ENCODE measurements at regions not wholly inside any gene's neighbourhood (a gene's known extent, or its start where the extent isn't known, plus 50 kb on each side); places are given as distances from the start of the nearest gene placed in this dataset.
A peak's percentile ranks its signal among the peaks of the same experiment; 100 is the strongest.
"Not testable (repeated sequence)": the region's sequence is repeated elsewhere in the genome, so short reads cannot be mapped to it uniquely, and the experiment has no call there.

DNA sequence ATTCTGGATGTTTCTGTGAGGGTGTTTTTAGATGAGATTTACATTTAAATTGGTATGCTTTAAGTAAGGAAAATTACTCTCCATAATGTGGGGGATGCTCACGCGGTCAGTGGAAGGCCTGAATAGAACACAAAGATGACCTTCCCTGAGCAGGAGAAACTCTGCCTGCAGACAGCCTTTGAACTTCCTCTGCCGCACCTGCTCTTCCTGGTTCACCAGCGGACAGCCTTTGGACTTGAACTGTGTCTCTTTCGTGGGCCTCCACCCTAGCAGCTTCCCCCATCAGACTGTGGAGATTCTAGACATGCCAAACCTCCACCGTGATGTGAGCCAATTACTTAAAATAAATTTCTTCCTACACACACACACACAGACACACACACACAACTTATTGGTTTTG lies 210.7 kb downstream of the EFCAB11 start:
- no peak for DNase-seq

DNA sequence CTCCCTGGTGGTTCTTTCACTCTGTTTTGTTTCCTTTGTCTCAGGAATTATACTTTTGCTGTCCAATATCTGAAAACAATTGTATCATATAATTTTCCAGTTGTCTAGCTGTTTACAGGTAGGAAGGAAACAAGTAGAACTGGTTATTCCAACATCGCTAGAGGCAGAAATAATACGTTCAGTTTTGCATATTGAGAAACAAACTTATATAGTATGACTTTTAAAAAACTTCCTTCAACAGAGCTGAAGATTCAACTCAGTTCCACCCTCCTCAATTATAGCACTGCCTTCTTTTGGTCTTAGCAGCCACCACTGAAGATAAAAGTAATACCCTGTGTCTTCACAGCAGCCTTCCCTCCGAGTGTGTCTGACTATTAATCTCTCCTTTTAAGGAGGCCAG lies 214.3 kb downstream of the EFCAB11 start:
- no peak for DNase-seq

DNA sequence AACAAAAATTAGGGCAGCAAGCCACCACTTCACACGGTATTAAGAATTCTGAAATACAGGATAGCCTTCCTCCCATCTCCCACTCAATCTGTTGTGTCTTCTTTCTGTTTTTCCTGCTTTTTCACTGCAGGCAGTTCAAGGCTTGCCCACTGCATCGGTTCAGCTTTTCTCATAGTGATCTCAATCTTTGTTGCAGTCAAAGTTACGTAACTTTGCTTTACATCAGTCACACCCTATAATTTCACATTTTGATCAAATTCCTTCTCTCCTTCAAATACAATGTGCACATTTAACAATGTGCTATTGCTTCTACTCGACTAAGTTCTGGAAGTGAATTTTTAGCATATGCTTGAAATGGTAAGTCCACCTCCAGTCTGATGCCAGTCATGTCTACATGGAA lies 217.6 kb downstream of the EFCAB11 start:
- no peak for DNase-seq

DNA sequence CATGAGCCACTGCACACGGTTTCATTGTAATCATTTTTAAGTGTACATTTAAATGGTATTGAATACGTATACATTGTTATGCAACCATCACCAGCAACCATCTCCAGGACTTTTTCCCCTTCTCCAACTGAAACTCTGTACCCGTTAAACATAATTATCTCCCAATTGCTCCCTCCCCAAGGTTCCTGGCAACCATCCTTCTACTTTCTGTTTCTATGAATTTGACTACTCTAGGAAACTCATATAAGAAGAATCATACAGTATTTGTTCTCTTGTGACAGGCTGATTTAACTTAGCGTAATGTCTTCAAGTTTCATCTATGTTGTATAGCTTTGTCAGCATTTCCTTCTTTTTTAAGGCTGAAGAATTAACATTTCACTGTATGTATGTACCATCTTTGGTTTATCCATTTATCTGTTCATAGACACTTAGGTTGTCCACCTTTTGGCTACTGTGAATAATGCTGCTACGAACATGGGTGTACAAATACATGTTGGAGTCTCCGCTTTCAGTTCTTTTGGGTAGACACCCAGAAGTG lies 223.1 kb downstream of the EFCAB11 start:
- no peak for DNase-seq

DNA sequence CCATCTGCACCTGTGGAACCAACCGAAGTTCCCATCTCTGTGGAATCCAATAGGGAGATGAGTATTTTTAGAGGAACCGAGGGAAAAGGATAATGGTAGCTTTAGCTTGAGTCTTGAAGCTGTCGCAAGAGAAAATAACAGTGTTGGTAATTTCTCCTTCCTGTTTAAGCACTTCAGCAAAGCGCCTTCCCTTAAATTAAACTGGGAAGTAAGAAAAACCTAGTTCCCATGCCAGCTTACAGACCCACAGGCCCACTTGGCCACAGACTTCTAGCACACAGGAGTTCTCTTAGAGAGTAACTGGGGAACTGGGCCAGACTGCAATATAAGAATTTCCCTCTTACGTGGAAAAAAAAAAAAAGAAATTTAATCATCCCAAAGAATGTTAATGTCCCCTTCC lies 223.8 kb downstream of the EFCAB11 start:
- DNase-seq: no peak

DNA sequence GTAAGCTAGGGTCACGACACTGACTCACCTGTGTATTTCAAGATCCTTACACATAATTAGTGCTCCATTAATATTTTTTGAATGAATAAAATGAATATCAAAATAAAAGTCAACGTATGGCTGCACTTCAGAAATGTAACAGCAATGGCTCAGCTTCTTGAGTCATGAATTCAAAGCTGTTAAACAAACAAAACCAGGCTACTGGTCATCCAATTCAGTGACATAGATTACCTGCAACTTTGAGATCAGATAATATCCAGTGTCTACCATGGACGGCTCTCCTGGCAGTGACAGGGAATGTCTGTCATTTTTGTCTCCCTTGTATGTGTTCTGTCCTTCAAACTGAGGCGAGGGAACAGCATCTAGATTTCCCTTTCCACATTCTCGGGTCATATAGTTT lies 225.6 kb downstream of the EFCAB11 start:
- DNase-seq: no peak

DNA sequence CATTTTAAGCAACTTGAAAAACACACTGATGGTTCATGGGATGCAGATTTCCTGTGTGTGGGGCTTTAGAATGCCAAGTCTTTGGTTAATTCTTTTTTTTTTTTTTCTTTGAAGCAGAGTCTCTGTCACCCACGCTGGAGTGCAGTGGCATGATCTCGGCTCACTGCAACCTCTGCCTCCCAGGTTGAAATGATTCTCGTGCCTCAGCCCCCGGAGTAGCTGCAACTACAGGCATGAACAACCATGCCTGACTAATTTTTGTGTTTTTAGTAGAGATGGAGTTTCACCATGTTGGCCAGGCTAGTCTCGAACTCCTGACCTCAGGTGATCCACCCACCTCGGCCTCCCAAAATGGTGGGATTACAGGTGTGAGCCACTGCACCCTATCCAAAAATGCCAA lies 228.3 kb downstream of the EFCAB11 start:
- not testable (repeated sequence) for DNase-seq

DNA sequence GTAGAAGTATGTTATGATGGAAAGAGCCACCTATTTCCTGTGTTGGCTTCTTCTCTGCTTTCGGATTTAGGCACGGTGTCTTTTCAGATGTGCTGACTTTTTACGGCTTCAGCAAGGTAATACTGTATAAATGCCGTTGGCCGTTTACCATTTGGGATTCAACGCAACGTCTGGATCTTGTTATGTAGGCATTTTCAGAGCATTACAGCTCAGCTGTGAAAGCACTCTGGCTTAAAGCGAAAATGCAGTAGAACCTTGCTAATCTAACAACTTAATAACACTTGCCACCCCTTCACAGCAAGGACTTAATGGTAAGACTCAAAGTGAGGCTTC lies 229.9 kb downstream of the EFCAB11 start:
- peak; percentile 64 for DNase-seq

DNA sequence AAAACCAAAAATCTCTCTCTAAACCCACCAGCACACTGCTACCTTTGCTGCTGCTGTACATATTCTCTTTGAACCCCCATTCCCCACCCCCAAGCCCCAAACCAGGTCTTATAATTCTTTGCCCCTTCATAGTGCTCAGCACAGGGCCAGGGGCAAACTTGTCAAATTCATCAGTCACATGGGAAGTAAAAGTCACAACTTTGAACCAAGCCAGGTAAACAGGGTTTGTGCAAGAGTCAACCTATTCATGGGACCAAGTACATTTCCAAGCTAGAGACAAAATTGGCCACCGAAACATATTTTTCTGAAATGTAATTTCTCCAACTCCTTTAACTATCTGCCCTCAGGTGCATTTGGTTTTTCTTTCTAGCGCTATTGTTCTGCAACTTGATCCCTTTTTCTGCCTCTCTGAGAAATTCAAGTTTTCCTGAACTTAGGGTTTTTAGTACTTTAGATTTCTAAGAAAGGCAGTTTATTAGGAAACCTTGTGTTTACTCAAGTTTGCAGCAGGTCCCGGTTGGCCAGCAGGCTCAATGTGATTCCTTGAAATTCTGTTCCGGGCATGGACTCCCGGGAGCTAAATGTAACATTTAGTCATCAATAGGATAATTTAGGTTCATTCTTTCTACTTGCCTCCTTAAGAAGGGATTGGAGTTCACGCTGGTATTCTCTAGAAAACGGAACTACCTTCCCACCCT lies 230.5 kb downstream of the EFCAB11 start:
- DNase-seq: no peak

DNA sequence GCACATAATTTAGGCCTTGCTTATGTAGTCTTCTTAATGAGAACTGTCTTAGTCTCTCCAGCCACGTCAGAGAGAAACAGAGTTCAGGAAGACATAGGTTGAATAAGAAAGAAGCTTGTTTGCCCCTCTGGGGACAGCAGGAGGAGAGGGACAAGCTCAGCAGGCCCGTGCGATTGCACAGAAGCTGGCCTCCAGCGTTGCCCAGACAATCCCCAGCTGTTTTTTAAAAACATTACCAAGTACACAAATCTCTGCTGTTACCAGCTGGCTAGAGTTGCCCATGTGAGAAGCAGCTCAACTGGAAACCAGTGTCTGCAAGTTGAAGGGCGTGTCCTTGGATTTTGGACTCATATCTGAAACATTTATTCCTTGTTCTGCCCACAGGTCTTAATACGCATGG lies 232.6 kb downstream of the EFCAB11 start:
- no peak for DNase-seq

DNA sequence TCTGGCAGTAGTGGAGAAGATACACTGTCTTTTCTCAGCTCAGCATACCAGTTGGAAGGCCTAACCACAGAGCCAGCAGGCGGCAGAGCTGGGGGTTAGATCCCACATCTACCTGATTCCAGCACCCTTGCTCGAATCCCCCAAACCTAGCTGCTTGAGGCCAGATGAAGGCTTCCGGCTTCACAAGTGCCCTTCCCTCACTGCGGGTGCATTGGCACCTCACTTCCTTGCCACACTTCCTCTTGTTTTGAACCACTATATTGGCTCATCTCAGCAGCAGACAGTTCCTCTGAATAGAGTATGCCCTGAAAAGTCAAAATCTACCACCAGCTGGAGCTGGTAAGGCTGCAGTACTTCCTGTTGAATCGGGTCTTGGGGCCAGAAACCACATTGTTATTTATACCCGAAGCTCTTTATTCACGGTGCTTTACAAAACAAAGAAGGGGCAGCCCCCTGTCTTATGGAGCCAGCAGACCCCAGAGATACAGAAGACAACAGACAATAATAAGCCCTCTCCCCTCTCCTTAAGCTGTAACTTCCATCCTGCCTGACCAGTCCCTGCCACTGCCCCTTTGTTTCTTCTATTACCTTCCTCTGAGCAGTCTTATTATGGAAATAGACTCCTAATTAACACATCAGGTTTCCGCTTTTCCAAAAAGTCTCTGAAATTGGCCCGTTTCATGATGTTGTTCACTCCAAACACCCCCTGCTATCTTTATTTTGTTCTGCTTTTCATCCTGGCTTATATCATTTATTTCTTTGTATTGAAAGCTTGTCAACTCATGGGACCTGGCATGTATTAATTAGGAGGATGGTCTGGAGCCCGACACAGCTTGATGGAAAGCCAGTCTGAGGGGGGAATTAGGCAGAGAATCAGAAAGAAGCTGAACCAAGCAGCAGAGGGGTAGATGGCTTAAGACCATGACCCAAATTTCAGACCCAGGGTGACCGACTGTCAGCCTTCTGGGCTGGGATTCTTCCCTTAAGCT lies 233.5 kb downstream of the EFCAB11 start:
- DNase-seq: no peak

DNA sequence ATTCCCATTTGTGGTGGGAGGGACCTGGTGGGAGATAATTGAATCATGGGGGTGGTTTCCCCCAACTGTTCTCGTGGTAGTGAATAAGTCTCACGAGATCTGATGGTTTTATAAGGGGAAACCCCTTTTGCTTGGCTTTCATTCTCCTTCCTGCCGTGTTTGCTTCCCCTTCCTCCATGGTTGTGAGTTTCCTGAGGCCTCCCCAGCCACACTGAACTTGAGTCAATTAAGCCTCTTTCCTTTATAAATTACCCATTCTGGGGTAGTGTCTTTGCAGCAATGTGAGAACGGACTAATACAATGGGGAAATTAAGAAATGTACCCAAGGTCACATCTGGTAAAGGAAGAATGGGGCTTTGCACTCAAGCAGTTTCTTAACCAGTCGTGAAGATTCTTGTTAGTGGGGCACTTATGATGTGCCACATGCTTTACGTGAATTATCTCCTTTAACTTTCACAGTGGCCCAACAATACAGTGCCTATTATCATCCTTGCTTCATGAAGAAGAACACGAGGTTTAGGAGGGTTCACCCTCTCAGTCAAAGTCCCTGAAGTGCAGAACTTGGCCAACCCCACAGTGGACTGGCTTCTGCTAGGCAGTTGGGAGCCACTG lies 234.3 kb downstream of the EFCAB11 start:
- no peak for DNase-seq

DNA sequence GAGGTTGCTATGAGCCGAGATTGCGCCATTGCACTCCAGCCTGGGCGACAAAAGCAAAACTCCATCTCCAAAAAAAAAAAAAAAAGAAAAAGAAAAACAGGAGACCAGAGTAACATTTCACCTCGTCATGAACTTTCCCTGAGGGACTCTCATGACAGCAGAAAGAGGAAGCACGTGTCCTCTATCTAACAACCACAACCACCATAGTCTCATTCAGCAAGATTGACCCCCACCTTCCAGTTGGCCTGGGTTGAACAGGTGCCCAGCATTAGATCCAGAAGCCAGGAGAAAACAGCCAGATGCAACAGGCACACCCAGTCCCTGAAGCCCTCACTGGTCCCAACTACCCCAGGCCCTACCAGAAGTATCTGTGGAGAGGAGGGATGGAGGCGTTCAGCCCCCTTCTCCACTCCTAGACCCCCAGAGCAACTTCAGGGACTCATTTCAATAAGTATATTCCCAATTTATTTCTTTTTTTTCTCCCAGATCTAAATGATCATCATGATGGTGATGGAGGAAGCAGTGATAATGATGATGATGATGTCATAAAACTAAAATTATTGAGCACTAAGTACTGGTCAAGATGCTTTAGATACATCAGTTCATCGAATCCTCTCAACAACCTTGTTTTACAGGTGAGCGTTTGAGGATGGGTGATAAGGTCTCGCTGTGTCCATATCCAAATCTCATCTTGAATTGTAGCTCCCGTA lies 235.0 kb downstream of the EFCAB11 start:
- no peak for DNase-seq

DNA sequence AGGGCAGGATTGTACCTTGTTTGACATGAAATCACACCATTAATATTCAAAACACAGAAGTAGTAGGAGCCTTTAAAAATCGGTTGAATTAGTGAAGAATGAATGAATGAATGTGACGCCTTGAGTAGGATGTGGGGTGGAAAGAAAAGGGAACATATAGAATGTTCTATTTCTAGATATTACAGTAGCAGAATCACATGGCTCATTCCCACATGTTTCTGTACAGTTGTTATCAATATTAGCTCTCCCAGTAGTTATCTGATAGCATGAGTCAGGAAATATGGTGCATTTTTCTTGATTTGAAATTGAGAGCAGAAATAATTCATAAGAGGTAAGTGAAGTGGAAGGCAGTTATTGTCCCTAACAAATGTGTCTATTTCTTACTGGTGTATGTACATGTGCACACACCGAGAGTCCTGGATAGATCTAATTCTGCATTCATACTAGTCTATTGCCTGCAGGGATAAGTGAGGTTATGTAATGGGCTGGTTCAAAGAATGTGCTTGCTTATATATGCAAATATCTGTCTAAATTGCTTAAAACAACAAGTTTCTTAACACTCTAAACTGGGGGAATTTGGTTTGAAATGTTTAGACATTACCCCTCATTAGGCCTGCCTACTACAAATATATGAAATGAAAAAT lies 245.4 kb downstream of the EFCAB11 start:
- no peak for DNase-seq

DNA sequence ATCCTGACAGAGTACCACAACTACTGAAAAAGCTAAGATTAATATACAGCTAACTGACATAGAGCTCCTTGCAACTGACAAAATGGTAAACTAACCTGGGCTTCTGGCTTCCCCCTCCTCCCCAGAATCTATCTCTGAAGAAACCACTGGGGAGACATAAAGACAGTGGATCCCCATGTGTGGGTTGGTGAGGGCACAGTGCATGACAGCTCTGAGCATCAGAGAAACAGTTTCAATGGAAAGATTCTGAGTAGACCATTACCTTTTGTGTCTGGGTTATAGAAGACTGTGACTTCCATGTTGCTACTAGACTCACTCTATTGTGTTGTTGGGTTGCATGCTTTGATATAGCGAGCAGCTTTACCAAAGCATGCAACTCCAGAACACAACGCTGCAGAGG lies 247.4 kb downstream of the EFCAB11 start:
- DNase-seq: no peak

DNA sequence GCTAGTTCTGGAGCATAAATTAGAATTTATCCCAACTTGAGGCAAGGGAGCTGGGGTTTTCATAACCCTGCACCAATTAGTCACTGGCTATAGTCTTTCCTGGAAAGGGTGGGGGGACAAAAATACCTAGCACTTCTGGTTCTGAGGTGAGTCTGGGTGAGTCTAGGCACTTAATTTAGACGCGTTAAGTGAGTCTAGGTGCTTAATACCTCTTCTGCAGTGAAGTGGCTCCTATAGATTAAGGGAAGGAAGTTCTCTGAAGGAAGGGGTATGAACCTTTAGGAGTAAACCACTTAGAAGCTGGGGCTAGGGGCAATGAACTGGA lies 251.7 kb downstream of the EFCAB11 start:
- DNase-seq: no peak

DNA sequence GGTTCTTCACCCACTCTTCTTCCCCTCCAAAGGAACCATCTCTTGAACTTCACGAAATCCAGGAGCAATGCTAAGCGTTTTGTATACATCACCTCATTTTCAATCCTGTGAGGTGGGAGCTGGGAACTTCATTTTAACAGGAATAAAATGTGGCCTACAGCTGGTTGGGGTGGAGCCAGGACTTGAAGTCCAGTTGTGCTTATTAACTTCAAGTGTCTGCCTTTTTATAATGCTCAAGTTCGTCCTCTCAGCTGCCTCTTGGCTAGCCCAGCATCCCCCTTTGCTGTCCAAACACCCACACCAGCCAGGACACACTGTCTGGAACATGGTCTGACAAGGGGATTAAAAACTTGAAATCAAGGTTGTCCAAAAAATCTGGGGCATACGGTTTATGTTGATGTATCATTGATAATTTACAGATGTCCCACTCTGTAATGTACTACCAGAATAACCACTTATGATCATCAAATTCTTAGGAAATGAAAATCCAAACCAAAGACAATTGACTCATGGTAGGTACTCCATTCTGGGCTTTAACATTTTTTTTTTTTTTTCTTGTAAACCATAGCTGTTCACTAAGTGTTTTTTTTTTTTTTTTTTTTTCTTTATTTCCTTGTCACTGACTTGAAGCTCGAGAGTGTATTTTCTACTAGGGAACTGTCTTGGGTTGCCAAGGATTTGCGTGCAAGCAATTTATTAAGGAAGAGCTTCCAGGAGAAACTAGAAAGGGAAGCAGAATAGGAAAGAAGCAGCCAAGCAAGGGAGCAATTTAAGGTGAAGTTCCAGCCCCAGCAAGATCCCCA lies 252.3 kb downstream of the EFCAB11 start:
- DNase-seq: peak; percentile 91

DNA sequence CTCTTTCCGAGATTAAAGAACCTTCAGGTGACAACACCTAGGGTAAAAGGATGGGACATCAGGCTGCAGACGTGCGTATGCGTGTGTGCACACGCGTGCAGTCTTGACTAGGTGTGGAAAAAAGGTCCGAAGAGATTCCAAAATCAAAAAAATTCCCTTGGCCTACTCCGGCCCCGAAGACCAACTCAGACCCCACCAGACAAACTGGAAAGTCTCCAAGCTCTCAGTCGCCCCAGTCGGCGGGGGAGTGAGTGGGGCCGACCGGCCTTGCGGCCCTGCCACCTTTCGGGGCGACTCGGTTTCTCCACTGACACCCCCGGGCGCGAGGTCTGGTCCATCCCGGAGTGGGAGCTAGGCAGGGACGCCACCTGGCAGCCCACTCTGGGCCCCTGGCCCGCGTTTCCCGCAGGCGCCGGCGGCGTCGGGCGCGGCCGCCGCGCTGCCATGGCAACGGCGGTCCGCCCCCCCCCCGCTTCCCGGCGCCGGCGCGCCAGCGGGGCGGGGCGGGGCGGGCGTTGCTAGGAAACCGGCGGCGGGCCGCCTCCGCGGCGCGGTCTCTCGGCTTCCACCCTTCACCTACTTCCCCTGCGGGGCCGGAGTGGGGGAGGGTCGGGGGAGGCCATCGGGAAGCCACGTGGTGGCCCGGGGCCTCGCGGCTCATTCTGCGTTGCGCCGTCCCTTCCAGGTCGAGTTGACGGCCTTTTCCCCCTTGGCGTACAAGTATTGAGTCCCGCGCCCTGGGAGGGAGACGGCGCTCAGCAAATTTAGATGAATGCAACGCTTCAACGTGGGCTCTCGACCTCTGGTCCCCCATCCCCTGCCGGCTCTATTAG lies 253.1 kb downstream of the EFCAB11 start:
- DNase-seq: peak; percentile 82

DNA sequence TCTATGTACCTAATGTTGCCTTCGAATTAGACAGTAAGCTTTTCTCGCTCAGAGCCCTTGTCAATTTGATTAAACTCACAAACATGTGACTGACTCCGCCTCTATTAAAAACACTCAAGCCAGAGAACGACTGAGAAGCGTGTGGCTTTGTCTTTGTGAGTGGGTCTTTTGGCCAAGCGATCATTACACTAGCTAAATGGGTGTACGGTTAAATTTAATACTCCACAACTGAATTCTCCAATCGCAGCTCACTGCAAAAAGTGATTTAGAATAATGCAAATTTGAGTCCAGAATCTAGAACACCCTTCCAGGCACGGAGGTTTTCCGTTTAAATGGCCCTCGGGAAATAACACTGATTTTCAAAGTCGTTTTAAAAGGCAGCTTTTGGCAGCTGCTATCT lies 253.7 kb downstream of the EFCAB11 start:
- DNase-seq: no peak

DNA sequence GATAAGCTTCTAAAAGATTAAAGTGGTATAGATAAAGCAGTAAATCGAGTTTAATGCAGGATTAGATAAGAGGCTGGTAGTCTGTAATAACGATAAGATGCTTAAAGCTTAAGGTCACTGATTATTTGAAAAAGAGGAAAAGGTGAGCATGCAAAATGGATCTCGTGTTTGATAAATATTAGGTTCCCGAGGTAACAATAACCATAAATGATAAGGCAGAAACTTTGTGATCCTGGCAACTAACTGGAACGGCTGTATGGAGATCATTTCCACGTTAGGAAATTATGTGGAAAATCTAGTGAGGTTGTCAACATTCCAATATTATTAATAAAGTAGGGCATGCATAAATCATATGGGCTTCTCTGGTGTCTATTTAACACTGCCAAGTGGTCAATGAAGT lies 255.5 kb downstream of the EFCAB11 start:
- no peak for DNase-seq
